Natural killer cell treated with Interleukin-12 subunit alpha and Interleukin-12 subunit beta and Interleukin-15 and Interleukin-18, amount 100 ng/mL, for 72 hours (primary cell): ENCODE measurements at regions not wholly inside any gene's neighbourhood (a gene's known extent, or its start where the extent isn't known, plus 50 kb on each side); places are given as distances from the start of the nearest gene placed in this dataset.

Experiments used
- ATAC-seq, 2 donors: fragments of 150-1000 bp; cut with Tn5 transposase in 1 of 2; sonication (Bioruptor Pico), chemical (Tn5 transposase) in 1 of 2; 2 replicates each; pipeline ENCODE4 v1.10.0; 2021
- DNase-seq: peaks from one replicate; pipeline ENCODE4 v3.0.0; 2022; ENCODE audit warnings: low spot score
- H3K27ac Mint-ChIP-seq, 2 donors: 1 replicate in 1 of 2; 2 replicates in 1 of 2; pipeline ENCODE4 v1.8.0; 2022; ENCODE audit warnings: mixed read lengths in 2 of 2, mild to moderate bottlenecking in 1 of 2, moderate library complexity in 1 of 2
- H3K27me3 Mint-ChIP-seq, 2 donors: 1 replicate in 1 of 2; 2 replicates in 1 of 2; pipeline ENCODE4 v1.8.0; 2022; ENCODE audit warnings: mixed read lengths in 2 of 2
- H3K36me3 Mint-ChIP-seq: one replicate; pipeline ENCODE4 v1.8.0; 2022; ENCODE audit warnings: mixed read lengths
- H3K4me1 Mint-ChIP-seq, 2 donors: 1 replicate in 1 of 2; 2 replicates in 1 of 2; pipeline ENCODE4 v1.8.0; 2022; ENCODE audit warnings: low read depth in 2 of 2, mixed read lengths in 2 of 2, mild to moderate bottlenecking in 1 of 2
- H3K4me3 Mint-ChIP-seq: one replicate; pipeline ENCODE4 v1.8.0; 2022; ENCODE audit warnings: mixed read lengths
- H3K9me3 Mint-ChIP-seq: 2 replicates; pipeline ENCODE4 v1.8.0; 2022; ENCODE audit warnings: mixed read lengths

- Mint-ChIP-seq H3K36me3 (no peaks in the 10 kb centered on the region), H3K9me3 (no peaks in the 10 kb centered on the region), H3K27ac (no peak overlapping the region), H3K4me1 (no peaks in the 10 kb centered on the region), H3K4me3 (no peak overlapping the region), H3K27me3 (peaks cover 0 to 4% of the 10 kb centered on the region in 2 donors)
- DNase-seq (no peak), ATAC-seq (no peak)
These were observed 129.7 kb downstream of the GPAM start for GRCh38 chr10:112053895-112054294.

- no peak for ATAC-seq
- H3K27me3 Mint-ChIP-seq = peaks cover 0 to 4% of the 10 kb centered on the region in 2 donors
- no peak overlapping the region for H3K27ac Mint-ChIP-seq
These were observed 129.0 kb downstream of the GPAM start for GRCh38 chr10:112054516-112054915.

DNA sequence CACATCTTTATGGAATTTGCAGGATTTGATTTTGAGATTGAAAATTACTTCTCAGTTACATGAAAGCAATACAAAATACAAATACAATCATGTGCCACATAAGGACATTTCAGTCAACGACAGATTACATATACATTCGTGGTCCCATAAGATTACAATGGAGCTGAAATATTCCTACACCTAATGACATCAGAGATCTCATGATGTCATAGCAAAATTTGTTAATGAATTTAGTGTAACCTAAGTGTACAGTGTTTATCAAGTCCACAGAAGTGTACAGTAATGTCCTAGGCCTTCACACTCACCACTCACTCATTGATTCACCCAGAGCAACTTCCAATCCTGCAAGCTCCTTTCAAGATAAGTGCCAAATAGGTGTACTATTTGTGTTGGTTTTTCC, 126.5 kb downstream of the GPAM start:
- Mint-ChIP-seq H3K4me3 (no peak overlapping the region), H3K36me3 (no peaks in the 10 kb centered on the region), H3K27ac (no peak overlapping the region), H3K9me3 (no peaks in the 10 kb centered on the region), H3K4me1 (no peaks in the 10 kb centered on the region), H3K27me3 (peaks cover 0 to 5% of the 10 kb centered on the region in 2 donors)
- DNase-seq (no peak), ATAC-seq (no peak)

More at GRCh38 chr10:112054516-112054915, 129.0 kb downstream of the GPAM start:
- no peak for DNase-seq
- no peaks in the 10 kb centered on the region for H3K4me1 Mint-ChIP-seq
- no peak overlapping the region for H3K4me3 Mint-ChIP-seq
- H3K36me3 Mint-ChIP-seq = no peaks in the 10 kb centered on the region
- no peaks in the 10 kb centered on the region for H3K9me3 Mint-ChIP-seq

DNA sequence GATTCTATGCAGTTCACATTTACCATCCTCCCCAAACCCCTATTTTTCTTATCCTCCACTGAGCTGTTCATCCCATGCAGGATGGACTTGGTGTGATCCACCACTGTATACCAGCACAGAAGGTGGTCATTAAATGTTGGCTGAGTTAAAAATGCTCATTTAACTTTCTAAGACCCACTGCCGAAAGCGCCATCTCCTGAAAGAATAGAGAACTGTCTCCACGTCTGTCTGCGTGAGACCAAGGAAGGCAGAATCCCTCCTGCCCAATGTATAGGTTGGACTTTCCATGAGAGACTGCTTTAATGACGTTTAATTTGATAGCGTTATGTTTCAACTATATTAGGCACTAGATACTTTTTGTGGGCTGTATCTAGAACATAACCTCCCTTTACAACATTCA, 124.3 kb downstream of the GPAM start:
- Mint-ChIP-seq H3K4me1 (no peaks in the 10 kb centered on the region), H3K4me3 (no peak overlapping the region)

GRCh38 chr10:112071596-112072133, 111.9 kb downstream of the GPAM start:
- ATAC-seq (no peak), DNase-seq (no peak)
- Mint-ChIP-seq H3K27ac (no peak overlapping the region), H3K9me3 (no peaks in the 10 kb centered on the region), H3K27me3 (peaks cover 0 to 11% of the 10 kb centered on the region in 2 donors), H3K4me1 (no peaks in the 10 kb centered on the region), H3K36me3 (no peaks in the 10 kb centered on the region), H3K4me3 (no peak overlapping the region)

More for the DNA sequence above, 124.3 kb downstream of the GPAM start:
- Mint-ChIP-seq H3K27ac (no peak overlapping the region), H3K36me3 (no peaks in the 10 kb centered on the region), H3K27me3 (peaks cover 0 to 7% of the 10 kb centered on the region in 2 donors), H3K9me3 (no peaks in the 10 kb centered on the region)
- no peak for DNase-seq
- ATAC-seq = no peak

DNA sequence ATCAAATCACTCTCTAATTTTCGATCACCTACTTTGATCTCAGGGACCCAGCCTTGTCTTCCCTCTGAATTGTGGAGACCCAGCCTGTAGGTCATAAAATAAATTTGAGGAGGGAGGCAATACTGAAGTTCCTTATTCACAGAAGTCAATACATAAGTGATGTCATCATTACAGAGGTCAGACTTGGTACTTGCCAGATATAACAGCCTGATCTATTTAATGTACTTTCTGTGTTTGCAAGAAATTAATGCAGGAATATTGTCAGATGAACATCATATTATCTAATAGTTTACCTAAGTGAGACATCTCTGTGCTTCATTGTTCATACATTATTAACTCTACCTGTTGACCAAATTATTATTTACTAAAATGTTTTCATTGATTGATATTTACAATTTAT, 105.6 kb downstream of the GPAM start:
- Mint-ChIP-seq H3K27me3 (peaks cover 4 to 25% of the 10 kb centered on the region in 2 donors), H3K4me1 (no peaks in the 10 kb centered on the region), H3K27ac (no peak overlapping the region), H3K9me3 (no peaks in the 10 kb centered on the region), H3K4me3 (no peak overlapping the region), H3K36me3 (no peaks in the 10 kb centered on the region)
- ATAC-seq (no peak), DNase-seq (no peak)

- no peak for DNase-seq
- no peak for ATAC-seq
- peaks cover 4 to 35% of the 10 kb centered on the region in 2 donors for H3K27me3 Mint-ChIP-seq
- no peak overlapping the region for H3K4me3 Mint-ChIP-seq
- H3K27ac Mint-ChIP-seq = no peak overlapping the region
- H3K4me1 Mint-ChIP-seq = no peaks in the 10 kb centered on the region
- H3K36me3 Mint-ChIP-seq = no peaks in the 10 kb centered on the region
- H3K9me3 Mint-ChIP-seq = no peaks in the 10 kb centered on the region
These were observed 103.3 kb downstream of the GPAM start for GRCh38 chr10:112080231-112080630.

- DNase-seq (no peak), ATAC-seq (no peak)
- H3K4me1 Mint-ChIP-seq = no peaks in the 10 kb centered on the region
- no peak overlapping the region for H3K27ac Mint-ChIP-seq
- H3K27me3 Mint-ChIP-seq = peaks cover 10 to 40% of the 10 kb centered on the region in 2 donors
- H3K9me3 Mint-ChIP-seq = no peaks in the 10 kb centered on the region
- no peaks in the 10 kb centered on the region for H3K36me3 Mint-ChIP-seq
- no peak overlapping the region for H3K4me3 Mint-ChIP-seq
These were observed 101.4 kb downstream of the GPAM start for GRCh38 chr10:112082120-112082519.

- ATAC-seq (no peak), DNase-seq (no peak)
- no peaks in the 10 kb centered on the region for H3K4me1 Mint-ChIP-seq
- peaks cover 10 to 45% of the 10 kb centered on the region in 2 donors for H3K27me3 Mint-ChIP-seq
- no peaks in the 10 kb centered on the region for H3K36me3 Mint-ChIP-seq
- H3K27ac Mint-ChIP-seq = no peak overlapping the region
- no peak overlapping the region for H3K4me3 Mint-ChIP-seq
- H3K9me3 Mint-ChIP-seq = no peaks in the 10 kb centered on the region
These were observed 100.1 kb downstream of the GPAM start for GRCh38 chr10:112083472-112083871.

GRCh38 chr10:112087953-112088456, 95.6 kb downstream of the GPAM start:
- ATAC-seq = no peak
- no peak overlapping the region for H3K4me3 Mint-ChIP-seq
- H3K27ac Mint-ChIP-seq = no peak overlapping the region
- peaks cover 11 to 46% of the 10 kb centered on the region in 2 donors for H3K27me3 Mint-ChIP-seq
- no peaks in the 10 kb centered on the region for H3K36me3 Mint-ChIP-seq
- no peaks in the 10 kb centered on the region for H3K9me3 Mint-ChIP-seq
- no peaks in the 10 kb centered on the region for H3K4me1 Mint-ChIP-seq
- DNase-seq = no peak

DNA sequence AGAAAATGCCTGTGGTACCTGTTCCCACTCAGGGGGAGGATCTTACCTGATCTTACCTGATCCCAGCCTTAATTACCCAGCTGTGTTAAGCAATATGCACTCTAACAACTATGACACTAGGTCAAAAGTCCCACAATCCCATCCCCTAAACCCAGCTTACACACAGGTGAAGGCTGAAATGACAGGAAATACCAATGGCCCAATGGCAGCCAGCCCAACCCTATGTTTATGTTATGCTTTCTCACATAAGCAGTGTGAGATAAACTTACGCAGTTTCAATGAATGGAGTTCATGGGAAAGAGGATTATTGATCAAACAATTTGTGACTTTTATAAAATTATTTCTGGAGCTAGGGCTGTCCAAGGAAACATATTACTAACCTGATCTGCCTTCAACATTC, 91.9 kb downstream of the GPAM start:
- Mint-ChIP-seq H3K27ac (no peak overlapping the region), H3K27me3 (peaks cover 10 to 30% of the 10 kb centered on the region in 2 donors), H3K9me3 (no peaks in the 10 kb centered on the region), H3K4me3 (no peak overlapping the region), H3K36me3 (no peaks in the 10 kb centered on the region), H3K4me1 (no peaks in the 10 kb centered on the region)
- no peak for ATAC-seq
- DNase-seq = no peak

DNA sequence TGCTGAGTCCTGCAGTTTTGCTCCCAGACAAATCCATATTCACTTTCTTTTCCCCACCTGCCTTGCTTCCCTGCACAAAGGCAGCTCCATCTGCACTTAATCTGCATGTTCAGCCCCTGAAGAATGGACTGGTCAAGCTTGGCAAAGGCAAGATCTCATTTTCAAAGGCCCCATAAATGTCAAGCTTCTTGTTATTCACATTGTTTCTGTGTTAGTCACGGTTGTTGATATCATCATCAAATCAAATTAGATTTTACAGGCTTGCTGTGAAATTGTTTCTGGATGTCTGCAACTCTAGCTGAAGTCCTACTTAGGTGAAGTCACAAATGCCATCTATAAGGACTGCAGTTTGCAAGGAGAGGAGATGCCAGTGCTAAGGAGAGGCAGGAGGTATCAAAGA, 91.0 kb downstream of the GPAM start:
- no peak overlapping the region for H3K4me3 Mint-ChIP-seq
- no peaks in the 10 kb centered on the region for H3K4me1 Mint-ChIP-seq
- ATAC-seq = no peak
- peaks cover 8 to 25% of the 10 kb centered on the region in 2 donors for H3K27me3 Mint-ChIP-seq
- H3K27ac Mint-ChIP-seq = no peak overlapping the region
- H3K36me3 Mint-ChIP-seq = no peaks in the 10 kb centered on the region
- no peaks in the 10 kb centered on the region for H3K9me3 Mint-ChIP-seq
- DNase-seq = no peak

- DNase-seq = no peak
- ATAC-seq = no peak
- H3K27me3 Mint-ChIP-seq = peaks cover 4 to 24% of the 10 kb centered on the region in 2 donors
- H3K9me3 Mint-ChIP-seq = no peaks in the 10 kb centered on the region
- no peak overlapping the region for H3K27ac Mint-ChIP-seq
- H3K4me1 Mint-ChIP-seq = no peaks in the 10 kb centered on the region
- H3K4me3 Mint-ChIP-seq = no peak overlapping the region
- no peaks in the 10 kb centered on the region for H3K36me3 Mint-ChIP-seq
These were observed 88.6 kb downstream of the GPAM start for GRCh38 chr10:112094984-112095383.

GRCh38 chr10:112095731-112096130, 87.8 kb downstream of the GPAM start:
- H3K27ac Mint-ChIP-seq = no peak overlapping the region
- H3K36me3 Mint-ChIP-seq = no peaks in the 10 kb centered on the region
- peaks cover 4 to 26% of the 10 kb centered on the region in 2 donors for H3K27me3 Mint-ChIP-seq
- H3K4me3 Mint-ChIP-seq = no peak overlapping the region
- no peaks in the 10 kb centered on the region for H3K9me3 Mint-ChIP-seq
- H3K4me1 Mint-ChIP-seq = no peaks in the 10 kb centered on the region
- DNase-seq = no peak
- ATAC-seq = no peak

DNA sequence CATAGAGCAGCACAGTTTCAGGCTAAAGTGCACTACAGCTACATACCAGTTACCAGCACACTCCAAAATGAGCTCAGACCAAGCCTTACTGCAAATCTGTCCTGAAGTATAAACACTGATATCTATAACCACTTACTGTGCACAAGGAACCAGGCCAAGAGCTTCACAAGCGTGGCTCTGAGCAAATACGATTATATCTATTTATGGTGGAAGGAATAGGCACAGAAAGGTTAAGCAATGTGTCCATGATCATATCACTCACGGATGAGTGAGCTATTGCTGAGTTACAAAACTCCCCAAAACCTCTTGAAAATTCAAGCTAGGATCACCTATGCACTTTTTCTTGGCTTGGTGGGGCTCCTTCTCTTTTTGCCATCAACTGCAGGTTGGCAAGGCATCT, 84.9 kb downstream of the GPAM start:
- no peaks in the 10 kb centered on the region for H3K9me3 Mint-ChIP-seq
- H3K4me1 Mint-ChIP-seq = no peaks in the 10 kb centered on the region
- H3K27ac Mint-ChIP-seq = no peak overlapping the region
- no peaks in the 10 kb centered on the region for H3K36me3 Mint-ChIP-seq
- no peak overlapping the region for H3K4me3 Mint-ChIP-seq
- no peak for ATAC-seq
- no peak for DNase-seq
- H3K27me3 Mint-ChIP-seq = peaks cover 4 to 37% of the 10 kb centered on the region in 2 donors
